A673 (cell line): ENCODE measurements at regions not wholly inside any gene's neighbourhood (a gene's known extent, or its start where the extent isn't known, plus 50 kb on each side); places are given as distances from the start of the nearest gene placed in this dataset.

Source experiments
- EZH2 ChIP-seq: fragments of 200-600 bp; sonication (generic); IDR thresholded peaks from 2 replicates; pipeline ENCODE4 v1.6.1; 2017; ENCODE audit warnings: borderline replicate concordance, low read depth, mild to moderate bottlenecking, mixed read lengths, antibody characterized with exemption, low read length; ENCODE audit not compliant: poor library complexity, severe bottlenecking
- TF ChIP-seq, protein P1 (sequence below): fragments of 300-800, 200-600 bp; sonication (generic); conservative IDR thresholded peaks from 2 replicates; pipeline ENCODE4 v1.5.1; 2017; ENCODE audit warnings: low read depth, mild to moderate bottlenecking, antibody characterized with exemption, low read length, moderate library complexity, mixed read lengths

DNA sequence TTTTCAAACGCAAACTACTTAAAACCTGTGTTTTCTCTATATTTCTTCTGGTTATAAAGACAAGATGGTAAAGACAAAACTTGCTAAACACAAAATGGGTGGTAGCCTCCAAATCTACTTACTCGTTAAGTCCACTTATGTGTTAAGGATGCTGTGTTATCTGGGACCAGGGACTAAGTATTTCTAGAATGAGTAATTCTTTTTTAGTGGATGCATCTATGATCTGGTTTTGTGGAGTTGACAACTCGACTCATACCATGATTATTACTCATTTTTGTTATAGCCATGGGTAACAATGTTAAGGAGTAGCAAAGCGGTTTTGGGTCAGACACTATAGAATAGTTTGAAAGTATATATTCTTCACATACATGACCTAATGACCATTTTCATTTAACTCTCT, 239.5 kb upstream of the FOXP2 start:
- TF ChIP-seq, protein P1, sequence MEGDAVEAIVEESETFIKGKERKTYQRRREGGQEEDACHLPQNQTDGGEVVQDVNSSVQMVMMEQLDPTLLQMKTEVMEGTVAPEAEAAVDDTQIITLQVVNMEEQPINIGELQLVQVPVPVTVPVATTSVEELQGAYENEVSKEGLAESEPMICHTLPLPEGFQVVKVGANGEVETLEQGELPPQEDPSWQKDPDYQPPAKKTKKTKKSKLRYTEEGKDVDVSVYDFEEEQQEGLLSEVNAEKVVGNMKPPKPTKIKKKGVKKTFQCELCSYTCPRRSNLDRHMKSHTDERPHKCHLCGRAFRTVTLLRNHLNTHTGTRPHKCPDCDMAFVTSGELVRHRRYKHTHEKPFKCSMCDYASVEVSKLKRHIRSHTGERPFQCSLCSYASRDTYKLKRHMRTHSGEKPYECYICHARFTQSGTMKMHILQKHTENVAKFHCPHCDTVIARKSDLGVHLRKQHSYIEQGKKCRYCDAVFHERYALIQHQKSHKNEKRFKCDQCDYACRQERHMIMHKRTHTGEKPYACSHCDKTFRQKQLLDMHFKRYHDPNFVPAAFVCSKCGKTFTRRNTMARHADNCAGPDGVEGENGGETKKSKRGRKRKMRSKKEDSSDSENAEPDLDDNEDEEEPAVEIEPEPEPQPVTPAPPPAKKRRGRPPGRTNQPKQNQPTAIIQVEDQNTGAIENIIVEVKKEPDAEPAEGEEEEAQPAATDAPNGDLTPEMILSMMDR, result no peak
- TF ChIP-seq EZH2, result no peak
